ENCODE measurements at regions not wholly inside any gene's neighbourhood (a gene's known extent, or its start where the extent isn't known, plus 50 kb on each side); places are given as distances from the start of the nearest gene placed in this dataset.

DNA sequence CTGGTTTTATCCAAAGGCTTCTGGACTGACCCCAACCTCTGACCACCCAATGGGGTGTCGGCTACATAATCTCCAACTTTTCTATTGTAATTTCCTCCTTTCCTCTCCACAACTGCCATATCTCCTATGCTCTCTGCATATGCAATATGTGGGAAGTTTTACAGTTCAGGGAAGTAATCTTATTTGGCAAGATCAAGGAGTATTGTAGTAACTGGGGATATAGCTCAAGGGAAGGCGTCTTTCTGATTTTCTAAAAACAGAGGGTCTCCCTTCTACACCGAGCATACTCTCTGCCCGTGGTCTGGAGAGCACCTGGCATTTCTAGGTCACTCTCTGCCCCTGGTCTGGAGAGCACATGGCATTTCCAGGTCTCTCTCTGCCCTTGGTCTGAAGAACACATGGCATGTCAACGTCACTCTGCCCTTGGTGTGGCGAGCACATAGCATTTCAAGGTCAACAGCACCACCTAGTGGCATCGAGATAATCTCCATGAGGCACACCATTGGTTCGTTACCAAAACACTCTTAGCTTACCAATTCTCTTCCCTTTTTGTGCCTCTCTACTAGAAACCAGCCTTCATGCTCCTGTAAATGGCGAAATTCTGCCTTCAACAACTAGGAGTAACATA lies 616.4 kb upstream of the NUDT12 start:
- TF ChIP-seq, protein P1, sequence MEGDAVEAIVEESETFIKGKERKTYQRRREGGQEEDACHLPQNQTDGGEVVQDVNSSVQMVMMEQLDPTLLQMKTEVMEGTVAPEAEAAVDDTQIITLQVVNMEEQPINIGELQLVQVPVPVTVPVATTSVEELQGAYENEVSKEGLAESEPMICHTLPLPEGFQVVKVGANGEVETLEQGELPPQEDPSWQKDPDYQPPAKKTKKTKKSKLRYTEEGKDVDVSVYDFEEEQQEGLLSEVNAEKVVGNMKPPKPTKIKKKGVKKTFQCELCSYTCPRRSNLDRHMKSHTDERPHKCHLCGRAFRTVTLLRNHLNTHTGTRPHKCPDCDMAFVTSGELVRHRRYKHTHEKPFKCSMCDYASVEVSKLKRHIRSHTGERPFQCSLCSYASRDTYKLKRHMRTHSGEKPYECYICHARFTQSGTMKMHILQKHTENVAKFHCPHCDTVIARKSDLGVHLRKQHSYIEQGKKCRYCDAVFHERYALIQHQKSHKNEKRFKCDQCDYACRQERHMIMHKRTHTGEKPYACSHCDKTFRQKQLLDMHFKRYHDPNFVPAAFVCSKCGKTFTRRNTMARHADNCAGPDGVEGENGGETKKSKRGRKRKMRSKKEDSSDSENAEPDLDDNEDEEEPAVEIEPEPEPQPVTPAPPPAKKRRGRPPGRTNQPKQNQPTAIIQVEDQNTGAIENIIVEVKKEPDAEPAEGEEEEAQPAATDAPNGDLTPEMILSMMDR (conservative IDR thresholded peaks at IDR 0.05) = peak; percentile 78
- no peak for TF ChIP-seq ZFX (IDR thresholded peaks at IDR 0.05)
- no peak overlapping the region for H3K27ac ChIP-seq

DNA sequence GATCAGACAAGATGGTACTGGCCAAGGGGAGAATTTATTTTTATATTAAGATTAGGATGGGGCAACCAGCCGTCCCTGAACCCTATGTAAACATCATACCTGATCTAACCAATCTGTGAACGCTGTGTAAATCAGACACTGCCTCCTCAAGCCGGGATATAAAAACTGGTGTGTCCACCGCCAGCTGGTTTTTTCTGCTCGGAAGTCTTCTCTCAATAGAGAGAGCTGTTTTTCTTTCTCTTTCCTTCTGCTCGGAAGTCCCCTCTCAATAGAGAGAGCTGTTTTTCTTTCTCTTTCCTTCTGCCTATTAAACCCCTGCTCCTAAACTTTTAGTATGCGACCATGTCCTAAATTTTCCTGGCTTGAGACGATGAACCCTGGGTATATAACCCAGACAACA lies 615.5 kb upstream of the NUDT12 start:
- H3K27ac ChIP-seq = no peak overlapping the region
- TF ChIP-seq ZFX (IDR thresholded peaks at IDR 0.05) = no peak
- TF ChIP-seq, protein P1 (conservative IDR thresholded peaks at IDR 0.05) = no peak

DNA sequence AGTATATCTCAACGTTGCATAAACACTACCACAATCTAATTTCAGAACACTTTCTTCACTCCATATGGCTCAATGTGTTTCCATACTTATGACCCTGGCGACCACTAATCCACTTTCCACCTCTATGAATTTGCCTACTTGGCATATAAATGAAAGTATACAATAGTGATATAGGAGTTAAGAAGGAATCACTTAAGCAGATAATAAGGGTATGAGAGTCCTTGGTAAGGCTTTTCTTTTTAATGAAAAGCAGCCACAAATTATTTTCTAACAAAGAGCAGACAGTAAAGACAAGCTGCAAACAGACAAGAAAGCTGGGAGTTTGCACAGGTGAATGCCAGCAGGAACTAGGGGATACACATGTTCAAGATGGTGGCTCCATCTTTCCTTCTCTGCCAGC lies 615.1 kb upstream of the NUDT12 start:
- TF ChIP-seq, protein P1 (conservative IDR thresholded peaks at IDR 0.05) = no peak
- no peak for TF ChIP-seq ZFX (IDR thresholded peaks at IDR 0.05)
- no peak overlapping the region for H3K27ac ChIP-seq

DNA sequence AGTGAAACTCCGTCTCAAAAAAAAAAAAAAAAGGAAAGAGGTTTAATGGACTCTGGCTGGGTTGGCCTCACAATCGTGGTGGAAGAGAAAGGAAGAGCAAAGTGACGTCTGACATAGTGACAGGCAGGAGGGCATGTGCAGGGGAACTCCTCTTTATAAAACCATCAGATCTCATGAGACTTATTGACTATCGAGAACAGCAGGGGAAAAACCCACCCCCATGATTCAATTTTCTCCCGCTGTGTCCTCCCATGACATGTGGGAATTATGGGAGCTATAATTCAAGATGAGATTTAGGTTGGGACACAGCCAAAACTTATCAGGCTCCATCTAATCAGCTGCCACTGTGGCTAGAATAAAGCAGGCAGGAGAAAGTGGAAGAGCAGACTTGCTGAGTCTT lies 610.4 kb upstream of the NUDT12 start:
- H3K27ac ChIP-seq = no peak overlapping the region
- TF ChIP-seq, protein P1 (conservative IDR thresholded peaks at IDR 0.05) = no peak
- no peak for TF ChIP-seq ZFX (IDR thresholded peaks at IDR 0.05)

DNA sequence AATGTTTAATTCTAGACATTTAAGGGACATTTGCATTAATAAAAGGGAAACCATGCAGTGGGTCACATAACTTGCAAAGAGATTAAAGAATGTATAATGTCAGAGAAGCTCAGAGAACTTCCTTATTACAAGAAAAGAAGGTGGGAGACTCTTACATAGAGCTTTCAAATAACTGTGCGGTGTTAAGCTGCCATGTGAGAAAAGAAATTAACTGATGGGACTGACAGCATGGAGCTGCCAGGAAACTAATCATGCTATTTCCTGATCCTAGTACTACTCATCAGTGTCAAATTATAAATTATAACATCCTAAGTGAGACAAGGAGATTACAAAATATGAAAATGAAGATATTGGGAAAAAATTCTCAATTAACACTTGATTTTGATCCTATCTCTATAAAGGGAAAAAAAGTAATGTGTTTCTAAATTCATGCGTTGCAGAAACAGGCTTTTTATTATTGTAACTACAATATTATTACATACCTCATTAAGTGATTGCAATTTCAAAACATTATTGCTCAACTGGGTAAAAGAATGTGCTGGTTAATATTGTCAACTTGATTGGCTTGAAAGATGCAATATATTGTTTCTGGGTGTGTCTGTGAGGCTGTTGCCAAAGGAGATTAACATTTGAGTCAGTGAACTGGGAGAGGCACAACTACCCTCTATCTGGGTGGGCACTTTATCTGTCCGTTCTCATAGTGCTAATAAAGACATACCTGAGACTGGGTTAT lies 609.5 kb upstream of the NUDT12 start:
- no peak overlapping the region for H3K27ac ChIP-seq
- no peak for TF ChIP-seq ZFX (IDR thresholded peaks at IDR 0.05)
- TF ChIP-seq, protein P1 (conservative IDR thresholded peaks at IDR 0.05) = no peak

DNA sequence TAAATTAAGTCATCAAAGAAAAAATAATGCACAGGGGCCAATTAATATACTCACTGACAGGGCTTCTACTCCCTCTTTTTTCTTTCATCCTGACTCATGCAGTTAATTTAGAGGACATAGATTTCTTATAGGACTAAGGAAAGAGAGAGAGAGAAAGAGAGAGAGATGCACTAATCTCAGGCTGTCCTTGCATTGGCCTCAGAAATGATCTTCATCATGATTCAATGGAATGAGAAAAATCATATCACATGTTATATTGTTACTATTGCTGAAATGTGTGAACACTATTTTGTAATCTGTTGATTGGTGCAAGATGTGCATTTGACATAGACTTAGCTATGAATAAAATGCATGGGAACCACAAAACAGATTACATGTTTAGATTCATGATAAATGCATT lies 608.3 kb upstream of the NUDT12 start:
- no peak overlapping the region for H3K27ac ChIP-seq
- TF ChIP-seq, protein P1 (conservative IDR thresholded peaks at IDR 0.05) = no peak
- no peak for TF ChIP-seq ZFX (IDR thresholded peaks at IDR 0.05)

DNA sequence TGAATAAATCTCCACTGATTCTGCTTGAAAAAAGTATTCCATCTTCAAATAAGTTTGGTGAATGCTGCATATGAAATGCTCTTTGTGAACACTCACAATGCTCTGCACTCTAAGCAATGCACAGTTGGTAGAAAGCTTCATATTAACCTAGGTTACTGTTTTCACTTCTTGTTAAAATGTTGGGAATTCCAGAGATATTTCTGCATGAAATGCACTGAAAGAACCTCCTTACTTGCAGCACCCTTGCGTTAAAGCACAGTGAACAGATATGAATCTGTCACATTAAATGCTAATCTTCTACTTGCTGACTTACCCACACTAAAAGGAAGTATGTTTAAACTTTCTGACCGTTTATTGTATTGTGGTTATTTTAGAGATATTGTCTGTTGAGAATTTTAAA lies 584.1 kb upstream of the NUDT12 start:
- TF ChIP-seq ZFX (IDR thresholded peaks at IDR 0.05) = no peak
- TF ChIP-seq, protein P1 (conservative IDR thresholded peaks at IDR 0.05) = no peak
- no peak overlapping the region for H3K27ac ChIP-seq
